ENCODE measurements at regions not wholly inside any gene's neighbourhood (a gene's known extent, or its start where the extent isn't known, plus 50 kb on each side); places are given as distances from the start of the nearest gene placed in this dataset.

- Histone ChIP-seq H3K9ac (ENCODE audit: low read depth in 1 of 2, low read length in 2 of 2) (no peak overlapping the region), H3K27ac (ENCODE audit: low read depth in 1 of 2, low read length in 2 of 2) (no peak overlapping the region), H3K36me3 (ENCODE audit: control insufficient read depth in 4 of 4, insufficient read depth in 3 of 4, low read depth in 1 of 4, low read length in 3 of 4) (no peaks in the 10 kb centered on the region), H3K9me3 (ENCODE audit: control insufficient read depth in 4 of 4, low read length in 3 of 4) (no peaks in the 10 kb centered on the region), H3K4me1 (ENCODE audit: control insufficient read depth in 4 of 4, insufficient read depth in 4 of 4, low read length in 3 of 4) (no peaks in the 10 kb centered on the region), H3K4me3 (ENCODE audit: low read depth in 1 of 3, low read length in 3 of 3) (no peak overlapping the region), H3K27me3 (ENCODE audit: control insufficient read depth in 4 of 4, insufficient read depth in 4 of 4, low read length in 3 of 4) (no peaks in the 10 kb centered on the region)
- 90% methylated on average over 1 of the region's 1 CpG for WGBS
- no peak for DNase-seq (ENCODE audit: low spot score)
- no peak for TF ChIP-seq FOXA1 (IDR thresholded peaks at IDR 0.05)
Observed at GRCh38 chr2:207353836-207354235, 175.9 kb upstream of the CREB1 start.

GRCh38 chr2:207354462-207354861, 175.3 kb upstream of the CREB1 start:
- Histone ChIP-seq H3K9ac (ENCODE audit: low read depth in 1 of 2, low read length in 2 of 2) (no peak overlapping the region), H3K4me1 (ENCODE audit: control insufficient read depth in 4 of 4, insufficient read depth in 4 of 4, low read length in 3 of 4) (no peaks in the 10 kb centered on the region), H3K9me3 (ENCODE audit: control insufficient read depth in 4 of 4, low read length in 3 of 4) (no peaks in the 10 kb centered on the region), H3K27me3 (ENCODE audit: control insufficient read depth in 4 of 4, insufficient read depth in 4 of 4, low read length in 3 of 4) (no peaks in the 10 kb centered on the region), H3K27ac (ENCODE audit: low read depth in 1 of 2, low read length in 2 of 2) (no peak overlapping the region), H3K36me3 (ENCODE audit: control insufficient read depth in 4 of 4, insufficient read depth in 3 of 4, low read depth in 1 of 4, low read length in 3 of 4) (no peaks in the 10 kb centered on the region), H3K4me3 (ENCODE audit: low read depth in 1 of 3, low read length in 3 of 3) (no peak overlapping the region)
- 83% methylated on average over 1 of the region's 1 CpG for WGBS
- no peak for TF ChIP-seq MAX (IDR thresholded peaks at IDR 0.05)
- TF ChIP-seq REST (IDR thresholded peaks at IDR 0.05): no peak
- TF ChIP-seq ZBTB33 (IDR thresholded peaks at IDR 0.05): no peak
- no peak for TF ChIP-seq NR2F2 (IDR thresholded peaks at IDR 0.05)
- no peak for TF ChIP-seq JUND (IDR thresholded peaks at IDR 0.05)
- no peak for TF ChIP-seq GABPA (IDR thresholded peaks at IDR 0.05 in 1 of 2, conservative IDR thresholded peaks at IDR 0.05 in 1 of 2)
- no peak for TF ChIP-seq SP1 (IDR thresholded peaks at IDR 0.05)
- no peak for TF ChIP-seq RXRA (IDR thresholded peaks at IDR 0.05)
- TF ChIP-seq EGR1 (IDR thresholded peaks at IDR 0.05; ENCODE audit: low read depth in 2 of 2): no peak
- no peak for DNase-seq (ENCODE audit: low spot score)

- no peaks in the 10 kb centered on the region for H3K36me3 ChIP-seq (ENCODE audit: control insufficient read depth in 4 of 4, insufficient read depth in 3 of 4, low read depth in 1 of 4, low read length in 3 of 4)
- 76% methylated on average over 1 of the region's 1 CpG for WGBS
- H3K9me3 ChIP-seq (ENCODE audit: control insufficient read depth in 4 of 4, low read length in 3 of 4): peaks cover 0 to 2% (median 0%) of the 10 kb centered on the region in 4 donors
- H3K4me3 ChIP-seq (ENCODE audit: low read depth in 1 of 3, low read length in 3 of 3): no peak overlapping the region
- no peaks in the 10 kb centered on the region for H3K27me3 ChIP-seq (ENCODE audit: control insufficient read depth in 4 of 4, insufficient read depth in 4 of 4, low read length in 3 of 4)
- H3K27ac ChIP-seq (ENCODE audit: low read depth in 1 of 2, low read length in 2 of 2): no peak overlapping the region
- no peaks in the 10 kb centered on the region for H3K4me1 ChIP-seq (ENCODE audit: control insufficient read depth in 4 of 4, insufficient read depth in 4 of 4, low read length in 3 of 4)
- DNase-seq (ENCODE audit: low spot score): no peak
- H3K9ac ChIP-seq (ENCODE audit: low read depth in 1 of 2, low read length in 2 of 2): no peak overlapping the region
- TF ChIP-seq SP1 (IDR thresholded peaks at IDR 0.05): no peak
- no peak for TF ChIP-seq ZBTB33 (IDR thresholded peaks at IDR 0.05)
- no peak for TF ChIP-seq GABPA (IDR thresholded peaks at IDR 0.05 in 1 of 2, conservative IDR thresholded peaks at IDR 0.05 in 1 of 2)
- no peak for TF ChIP-seq RAD21 (IDR thresholded peaks at IDR 0.05)
- TF ChIP-seq TAF1 (conservative IDR thresholded peaks at IDR 0.05): no peak
- no peak for TF ChIP-seq RXRA (IDR thresholded peaks at IDR 0.05)
- TF ChIP-seq EGR1 (IDR thresholded peaks at IDR 0.05; ENCODE audit: low read depth in 2 of 2): no peak
- no peak for TF ChIP-seq FOXA2 (IDR thresholded peaks at IDR 0.05)
- no peak for TF ChIP-seq FOXA1 (IDR thresholded peaks at IDR 0.05)
- no peak for TF ChIP-seq JUND (IDR thresholded peaks at IDR 0.05)
- TF ChIP-seq MAX (IDR thresholded peaks at IDR 0.05): no peak
- no peak for TF ChIP-seq HNF4G (IDR thresholded peaks at IDR 0.05)
- TF ChIP-seq REST (IDR thresholded peaks at IDR 0.05): no peak
Observed at GRCh38 chr2:207356567-207356966, 173.2 kb upstream of the CREB1 start.

All from liver (tissue), 7 donors.